ENCODE measurements at regions not wholly inside any gene's neighbourhood (a gene's known extent, or its start where the extent isn't known, plus 50 kb on each side); places are given as distances from the start of the nearest gene placed in this dataset.
A peak's percentile ranks its signal among the peaks of the same experiment; 100 is the strongest.

DNA sequence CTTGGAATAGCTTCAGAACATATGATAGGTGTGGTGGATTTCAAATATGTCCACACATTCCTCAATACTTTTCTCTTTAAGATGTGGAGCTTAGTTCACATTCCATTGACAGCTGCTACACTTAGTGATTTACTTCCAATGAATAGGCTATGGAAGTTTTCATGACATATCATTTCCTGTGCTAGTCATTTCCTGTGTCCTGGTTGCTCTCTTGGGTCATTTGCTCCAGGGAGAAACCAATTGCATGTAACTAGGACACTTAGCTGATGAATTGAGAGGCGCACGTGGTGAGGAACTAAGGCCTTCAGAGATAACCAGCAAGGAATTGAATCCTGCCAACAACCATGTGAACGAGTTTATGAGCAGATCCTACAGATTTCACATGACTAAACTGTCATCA is 120.9 kb downstream of the SLC17A6 start:
- Histone ChIP-seq H3K27ac (no peak overlapping the region), H3K27me3 (no peaks in the 10 kb centered on the region), H3K9me3 (no peaks in the 10 kb centered on the region), H3K4me1 (peaks cover 0 to 13% (median 3%) of the 10 kb centered on the region in 3 donors), H3K4me3 (no peak overlapping the region), H3K36me3 (no peaks in the 10 kb centered on the region)
- no peak for DNase-seq
- 60 to 75% methylated on average over 3 of the region's 3 CpGs for WGBS, 2 donors
- intact Hi-C loops (cut with DNase I), result no loop called here
- TF ChIP-seq CTCF (IDR thresholded peaks at IDR 0.05) (no peak), POLR2A (IDR thresholded peaks at IDR 0.05) (no peak)

- H3K27ac ChIP-seq, result no peak overlapping the region
- intact Hi-C loops (cut with DNase I), result no loop called here
- no peaks in the 10 kb centered on the region for H3K9me3 ChIP-seq
- DNase-seq, result no peak
- WGBS, 2 donors, result 70 to 73% methylated on average over 3 of the region's 3 CpGs
- no peaks in the 10 kb centered on the region for H3K36me3 ChIP-seq
- H3K4me3 ChIP-seq, result no peak overlapping the region
- H3K4me1 ChIP-seq, result peaks cover 0 to 13% (median 3%) of the 10 kb centered on the region in 3 donors
- TF ChIP-seq CTCF (IDR thresholded peaks at IDR 0.05) (no peak), POLR2A (IDR thresholded peaks at IDR 0.05) (no peak)
- H3K27me3 ChIP-seq, result no peaks in the 10 kb centered on the region
Measured at GRCh38 chr11:22458161-22458560, 120.0 kb downstream of the SLC17A6 start.

DNA sequence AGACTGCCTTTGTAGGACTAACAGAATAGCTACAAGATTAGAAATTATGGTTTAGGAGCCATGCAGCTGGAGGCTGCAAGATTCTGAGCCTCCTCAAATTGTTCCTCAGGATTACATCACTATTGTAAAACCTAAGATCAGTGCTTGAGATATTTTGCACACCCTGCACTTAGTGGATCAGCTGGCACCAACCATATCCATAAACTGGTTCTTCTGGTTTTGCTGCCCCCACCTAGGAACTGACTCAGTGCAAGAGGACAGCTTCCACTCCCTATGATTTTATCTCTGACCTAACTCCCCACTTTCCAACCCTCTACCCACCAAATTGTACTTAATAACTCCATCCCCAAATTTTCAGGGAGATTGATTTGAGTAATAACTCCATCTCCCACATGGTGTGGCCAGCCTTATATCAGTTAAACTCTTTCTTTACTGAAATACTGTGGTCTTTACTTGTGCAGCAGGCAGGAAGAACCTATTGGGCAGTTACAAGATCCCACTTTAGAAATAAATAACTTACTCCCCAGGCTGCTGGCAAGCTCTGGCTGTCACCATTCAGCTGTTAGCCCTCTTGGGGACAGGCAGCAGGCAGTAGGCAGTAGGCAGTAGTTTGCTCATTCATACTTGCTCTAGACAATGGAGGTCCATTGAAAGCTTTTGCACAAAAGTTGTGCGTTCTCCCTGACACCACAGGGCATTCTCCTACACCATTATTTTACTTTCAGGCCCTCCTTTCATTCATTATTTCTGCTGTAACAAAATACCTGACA is 119.0 kb downstream of the SLC17A6 start:
- DNase-seq, result no peak
- Histone ChIP-seq H3K4me3 (no peak overlapping the region), H3K27ac (peak overlapping the region in 2 of 4 donors; percentile 5 to 57), H3K4me1 (peaks cover 0 to 13% (median 3%) of the 10 kb centered on the region in 3 donors), H3K27me3 (no peaks in the 10 kb centered on the region), H3K9me3 (no peaks in the 10 kb centered on the region), H3K36me3 (no peaks in the 10 kb centered on the region)
- TF ChIP-seq POLR2A (IDR thresholded peaks at IDR 0.05) (no peak), CTCF (IDR thresholded peaks at IDR 0.05) (no peak)
- 44 to 83% methylated on average over 1 of the region's 1 CpG for WGBS, 2 donors
- intact Hi-C loops (cut with DNase I), result no loop called here

- no peak for DNase-seq
- H3K4me3 ChIP-seq, result no peak overlapping the region
- no peaks in the 10 kb centered on the region for H3K9me3 ChIP-seq
- intact Hi-C loops (cut with DNase I), result no loop called here
- peaks cover 0 to 13% (median 3%) of the 10 kb centered on the region in 3 donors for H3K4me1 ChIP-seq
- 45 to 58% methylated on average over 4 of the region's 4 CpGs for WGBS, 2 donors
- no peaks in the 10 kb centered on the region for H3K36me3 ChIP-seq
- no peak overlapping the region for H3K27ac ChIP-seq
- TF ChIP-seq POLR2A (IDR thresholded peaks at IDR 0.05) (no peak), CTCF (IDR thresholded peaks at IDR 0.05) (no peak)
- H3K27me3 ChIP-seq, result no peaks in the 10 kb centered on the region
Measured at GRCh38 chr11:22454461-22455090, 116.4 kb downstream of the SLC17A6 start.

DNA sequence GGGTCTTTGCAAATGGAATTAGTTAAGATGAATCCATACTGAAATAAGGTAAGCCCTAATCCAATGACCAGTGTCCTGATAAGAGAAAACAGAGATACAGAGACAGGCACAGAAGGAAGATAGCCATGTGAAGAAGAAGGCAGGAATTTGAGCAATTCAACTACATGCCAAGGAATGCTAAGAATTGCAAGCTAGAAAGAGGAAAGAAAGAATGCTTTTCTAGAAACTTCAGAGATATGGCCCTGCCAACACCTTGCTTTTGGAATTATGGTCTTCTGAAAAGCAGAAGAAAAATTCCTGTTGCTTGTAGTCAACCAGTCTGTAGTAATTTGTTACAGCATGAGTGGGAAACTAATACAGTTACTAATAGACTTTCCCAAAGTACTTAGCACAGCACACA is 111.3 kb downstream of the SLC17A6 start:
- H3K27me3 ChIP-seq, result no peaks in the 10 kb centered on the region
- no peaks in the 10 kb centered on the region for H3K4me1 ChIP-seq
- no peak overlapping the region for H3K27ac ChIP-seq
- DNase-seq, result no peak
- no peak for TF ChIP-seq CTCF (IDR thresholded peaks at IDR 0.05)
- TF ChIP-seq POLR2A (IDR thresholded peaks at IDR 0.05), result no peak
- intact Hi-C loops (cut with DNase I), result no loop called here
- no peaks in the 10 kb centered on the region for H3K9me3 ChIP-seq
- H3K4me3 ChIP-seq, result no peak overlapping the region
- no peaks in the 10 kb centered on the region for H3K36me3 ChIP-seq

All from esophagus squamous epithelium (tissue), 5 donors.